ENCODE measurements at regions not wholly inside any gene's neighbourhood (a gene's known extent, or its start where the extent isn't known, plus 50 kb on each side); places are given as distances from the start of the nearest gene placed in this dataset.

DNA sequence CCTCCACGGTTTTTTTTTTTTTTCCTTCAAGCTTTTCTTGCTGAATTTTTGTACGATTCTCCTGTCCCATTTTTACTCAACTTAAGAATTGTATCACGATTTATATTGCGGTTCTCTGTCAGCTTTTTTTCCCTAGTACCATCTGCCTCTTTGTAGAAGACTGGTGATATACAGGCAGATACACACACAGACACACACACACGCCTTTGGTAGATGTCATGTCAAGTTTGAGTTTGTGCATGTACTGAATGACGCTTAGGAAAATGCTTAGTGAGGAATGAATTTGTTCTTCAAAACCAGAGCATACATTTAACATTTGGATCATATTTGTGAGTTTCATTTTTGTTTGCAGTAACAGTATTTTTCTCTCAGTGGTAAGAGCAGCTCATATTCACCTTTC, 82.0 kb upstream of the MBNL2 start:
- no peak for DNase-seq (ENCODE audit: low read depth)
- H3K4me1 ChIP-seq (ENCODE audit: control insufficient read depth, insufficient read depth, low read length): peaks cover 12% of the 10 kb centered on the region
- H3K27me3 ChIP-seq (replicated peaks; ENCODE audit: control insufficient read depth, insufficient read depth, low read length): no peaks in the 10 kb centered on the region
- H3K4me3 ChIP-seq (ENCODE audit: low read length): no peak overlapping the region
- no peaks in the 10 kb centered on the region for H3K9me3 ChIP-seq (ENCODE audit: control insufficient read depth, low read length)
- no peaks in the 10 kb centered on the region for H3K36me3 ChIP-seq (ENCODE audit: control insufficient read depth, insufficient read depth, low read length, severe bottlenecking)
- no peak overlapping the region for H3K9ac ChIP-seq (ENCODE audit: low read length)

- Histone ChIP-seq H3K36me3 (ENCODE audit: control insufficient read depth, insufficient read depth, low read length, severe bottlenecking) (no peaks in the 10 kb centered on the region), H3K4me1 (ENCODE audit: control insufficient read depth, insufficient read depth, low read length) (peaks cover 12% of the 10 kb centered on the region), H3K27me3 (replicated peaks; ENCODE audit: control insufficient read depth, insufficient read depth, low read length) (no peaks in the 10 kb centered on the region), H3K9ac (ENCODE audit: low read length) (no peak overlapping the region), H3K9me3 (ENCODE audit: control insufficient read depth, low read length) (no peaks in the 10 kb centered on the region), H3K4me3 (ENCODE audit: low read length) (no peak overlapping the region)
- peak; percentile 21 for DNase-seq (ENCODE audit: low read depth)
Measured at GRCh38 chr13:97140611-97141010, 81.5 kb upstream of the MBNL2 start.

DNA sequence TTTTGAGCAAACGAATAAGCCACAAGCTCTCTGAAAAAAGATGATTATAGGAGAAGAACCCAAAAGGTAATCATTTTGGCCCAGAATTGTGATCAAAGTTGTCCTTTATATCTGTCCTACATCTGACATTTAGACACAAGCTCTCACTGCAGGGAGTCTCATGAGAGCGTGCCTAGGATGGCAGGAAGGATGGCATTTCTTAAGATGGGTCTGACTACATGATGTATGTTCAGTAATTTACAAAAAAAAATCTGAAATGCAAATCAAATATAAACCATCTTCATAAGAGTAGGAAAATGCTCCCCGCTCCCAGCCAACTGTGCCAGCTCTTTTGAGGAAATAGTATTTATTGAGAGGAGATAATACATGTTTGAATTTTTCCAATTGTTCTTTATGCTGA, 81.0 kb upstream of the MBNL2 start:
- DNase-seq (ENCODE audit: low read depth): no peak
- H3K4me3 ChIP-seq (ENCODE audit: low read length): peak overlapping the region; percentile 79

DNA sequence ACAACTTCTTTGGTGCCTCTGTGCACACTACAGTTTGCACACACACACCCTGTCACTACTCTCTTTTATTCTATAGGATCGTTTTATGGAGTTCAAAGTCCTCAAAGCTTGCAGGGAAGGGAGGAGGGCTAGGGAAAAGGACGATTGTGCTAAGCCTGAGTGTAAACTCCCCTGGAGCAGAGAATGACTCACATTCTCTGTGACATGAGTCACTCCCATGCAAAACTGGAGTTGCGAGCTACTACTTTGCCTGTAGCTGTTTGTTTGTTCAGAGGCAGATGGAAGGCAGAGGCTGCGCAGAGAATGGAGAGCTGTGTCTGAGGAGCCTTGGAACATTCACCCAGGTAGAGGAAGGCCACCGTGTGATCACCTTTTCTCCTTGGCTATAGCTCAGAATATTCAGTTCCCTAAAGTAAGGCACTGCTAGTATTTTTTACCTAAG, 80.5 kb upstream of the MBNL2 start:
- peak; percentile 87 for DNase-seq (ENCODE audit: low read depth)
- peak overlapping the region; percentile 79 for H3K9ac ChIP-seq (ENCODE audit: low read length)
- peaks cover 12% of the 10 kb centered on the region for H3K4me1 ChIP-seq (ENCODE audit: control insufficient read depth, insufficient read depth, low read length)
- peak overlapping the region; percentile 79 for H3K4me3 ChIP-seq (ENCODE audit: low read length)
- H3K36me3 ChIP-seq (ENCODE audit: control insufficient read depth, insufficient read depth, low read length, severe bottlenecking): no peaks in the 10 kb centered on the region
- no peaks in the 10 kb centered on the region for H3K9me3 ChIP-seq (ENCODE audit: control insufficient read depth, low read length)
- H3K27me3 ChIP-seq (replicated peaks; ENCODE audit: control insufficient read depth, insufficient read depth, low read length): no peaks in the 10 kb centered on the region

More for the DNA sequence above, 81.0 kb upstream of the MBNL2 start:
- Histone ChIP-seq H3K36me3 (ENCODE audit: control insufficient read depth, insufficient read depth, low read length, severe bottlenecking) (no peaks in the 10 kb centered on the region), H3K9ac (ENCODE audit: low read length) (peak overlapping the region; percentile 79), H3K4me1 (ENCODE audit: control insufficient read depth, insufficient read depth, low read length) (peaks cover 12% of the 10 kb centered on the region), H3K9me3 (ENCODE audit: control insufficient read depth, low read length) (no peaks in the 10 kb centered on the region), H3K27me3 (replicated peaks; ENCODE audit: control insufficient read depth, insufficient read depth, low read length) (no peaks in the 10 kb centered on the region)

- no peaks in the 10 kb centered on the region for H3K36me3 ChIP-seq (ENCODE audit: control insufficient read depth, insufficient read depth, low read length, severe bottlenecking)
- H3K27me3 ChIP-seq (replicated peaks; ENCODE audit: control insufficient read depth, insufficient read depth, low read length): no peaks in the 10 kb centered on the region
- peak overlapping the region; percentile 79 for H3K4me3 ChIP-seq (ENCODE audit: low read length)
- H3K4me1 ChIP-seq (ENCODE audit: control insufficient read depth, insufficient read depth, low read length): peaks cover 12% of the 10 kb centered on the region
- H3K9me3 ChIP-seq (ENCODE audit: control insufficient read depth, low read length): no peaks in the 10 kb centered on the region
- DNase-seq (ENCODE audit: low read depth): no peak
- peak overlapping the region; percentile 79 for H3K9ac ChIP-seq (ENCODE audit: low read length)
Measured at GRCh38 chr13:97142452-97142851, 79.7 kb upstream of the MBNL2 start.

- Histone ChIP-seq H3K4me1 (ENCODE audit: control insufficient read depth, insufficient read depth, low read length) (peaks cover 12% of the 10 kb centered on the region), H3K9ac (ENCODE audit: low read length) (no peak overlapping the region), H3K4me3 (ENCODE audit: low read length) (no peak overlapping the region), H3K27me3 (replicated peaks; ENCODE audit: control insufficient read depth, insufficient read depth, low read length) (no peaks in the 10 kb centered on the region), H3K9me3 (ENCODE audit: control insufficient read depth, low read length) (no peaks in the 10 kb centered on the region), H3K36me3 (ENCODE audit: control insufficient read depth, insufficient read depth, low read length, severe bottlenecking) (no peaks in the 10 kb centered on the region)
- DNase-seq (ENCODE audit: low read depth): no peak
Measured at GRCh38 chr13:97145057-97145456, 77.1 kb upstream of the MBNL2 start.

DNA sequence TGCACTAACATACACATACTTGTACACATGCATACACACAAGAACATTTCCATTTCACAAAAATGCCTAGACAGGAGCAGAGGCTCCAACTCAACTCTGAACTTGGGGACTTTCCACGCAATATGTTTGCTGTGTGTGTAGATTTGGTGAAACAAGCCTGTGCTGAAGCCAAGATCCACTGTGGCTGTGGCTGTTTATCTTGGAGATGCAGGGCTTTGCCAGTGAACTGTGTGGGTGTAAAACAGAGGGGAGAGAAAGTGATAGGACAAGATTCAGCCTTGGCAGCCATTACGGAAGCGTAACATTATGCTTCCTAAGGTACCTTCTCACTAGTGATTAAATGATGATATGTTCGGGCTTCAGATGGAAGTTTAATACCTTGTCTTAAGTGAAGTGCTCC, 73.2 kb upstream of the MBNL2 start:
- DNase-seq (ENCODE audit: low read depth): no peak
- H3K4me1 ChIP-seq (ENCODE audit: control insufficient read depth, insufficient read depth, low read length): no peaks in the 10 kb centered on the region
- H3K36me3 ChIP-seq (ENCODE audit: control insufficient read depth, insufficient read depth, low read length, severe bottlenecking): no peaks in the 10 kb centered on the region
- H3K9me3 ChIP-seq (ENCODE audit: control insufficient read depth, low read length): peaks cover 5% of the 10 kb centered on the region
- no peak overlapping the region for H3K9ac ChIP-seq (ENCODE audit: low read length)
- no peaks in the 10 kb centered on the region for H3K27me3 ChIP-seq (replicated peaks; ENCODE audit: control insufficient read depth, insufficient read depth, low read length)
- H3K4me3 ChIP-seq (ENCODE audit: low read length): no peak overlapping the region

GRCh38 chr13:97160421-97160820, 61.7 kb upstream of the MBNL2 start:
- H3K9ac ChIP-seq (ENCODE audit: low read length): no peak overlapping the region
- no peaks in the 10 kb centered on the region for H3K36me3 ChIP-seq (ENCODE audit: control insufficient read depth, insufficient read depth, low read length, severe bottlenecking)
- H3K4me1 ChIP-seq (ENCODE audit: control insufficient read depth, insufficient read depth, low read length): no peaks in the 10 kb centered on the region
- DNase-seq (ENCODE audit: low read depth): no peak
- no peak overlapping the region for H3K4me3 ChIP-seq (ENCODE audit: low read length)
- H3K9me3 ChIP-seq (ENCODE audit: control insufficient read depth, low read length): no peaks in the 10 kb centered on the region
- H3K27me3 ChIP-seq (replicated peaks; ENCODE audit: control insufficient read depth, insufficient read depth, low read length): no peaks in the 10 kb centered on the region

GRCh38 chr13:97161582-97162231, 60.4 kb upstream of the MBNL2 start:
- Histone ChIP-seq H3K9ac (ENCODE audit: low read length) (no peak overlapping the region), H3K4me1 (ENCODE audit: control insufficient read depth, insufficient read depth, low read length) (no peaks in the 10 kb centered on the region), H3K36me3 (ENCODE audit: control insufficient read depth, insufficient read depth, low read length, severe bottlenecking) (no peaks in the 10 kb centered on the region), H3K9me3 (ENCODE audit: control insufficient read depth, low read length) (no peaks in the 10 kb centered on the region), H3K27me3 (replicated peaks; ENCODE audit: control insufficient read depth, insufficient read depth, low read length) (no peaks in the 10 kb centered on the region), H3K4me3 (ENCODE audit: low read length) (no peak overlapping the region)
- DNase-seq (ENCODE audit: low read depth): no peak

GRCh38 chr13:97165502-97166425, 56.4 kb upstream of the MBNL2 start:
- no peaks in the 10 kb centered on the region for H3K36me3 ChIP-seq (ENCODE audit: control insufficient read depth, insufficient read depth, low read length, severe bottlenecking)
- H3K9me3 ChIP-seq (ENCODE audit: control insufficient read depth, low read length): no peaks in the 10 kb centered on the region
- H3K9ac ChIP-seq (ENCODE audit: low read length): no peak overlapping the region
- no peaks in the 10 kb centered on the region for H3K4me1 ChIP-seq (ENCODE audit: control insufficient read depth, insufficient read depth, low read length)
- no peak for DNase-seq (ENCODE audit: low read depth)
- no peak overlapping the region for H3K4me3 ChIP-seq (ENCODE audit: low read length)
- H3K27me3 ChIP-seq (replicated peaks; ENCODE audit: control insufficient read depth, insufficient read depth, low read length): no peaks in the 10 kb centered on the region

DNA sequence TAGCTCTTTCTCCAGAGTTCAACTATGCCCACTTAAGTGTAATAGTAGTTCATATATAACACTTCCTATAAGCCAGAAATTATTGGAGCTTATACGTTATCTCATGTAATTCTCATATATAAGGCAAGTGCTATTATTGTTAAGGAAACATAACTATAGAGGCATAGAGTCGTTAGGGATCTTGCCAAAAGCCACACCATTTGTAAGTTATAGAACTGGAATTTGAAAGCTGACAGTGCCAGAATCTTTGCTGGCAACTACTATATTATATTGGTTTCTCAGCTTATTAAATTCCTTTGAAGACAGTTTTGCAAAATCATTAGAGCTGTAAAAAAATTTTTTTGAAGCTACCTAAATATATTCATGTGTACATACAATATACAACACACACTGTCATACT, 51.0 kb upstream of the MBNL2 start:
- Histone ChIP-seq H3K9me3 (ENCODE audit: control insufficient read depth, low read length) (peaks cover 4% of the 10 kb centered on the region), H3K4me1 (ENCODE audit: control insufficient read depth, insufficient read depth, low read length) (no peaks in the 10 kb centered on the region), H3K36me3 (ENCODE audit: control insufficient read depth, insufficient read depth, low read length, severe bottlenecking) (no peaks in the 10 kb centered on the region), H3K4me3 (ENCODE audit: low read length) (no peak overlapping the region), H3K9ac (ENCODE audit: low read length) (no peak overlapping the region), H3K27me3 (replicated peaks; ENCODE audit: control insufficient read depth, insufficient read depth, low read length) (no peaks in the 10 kb centered on the region)
- DNase-seq (ENCODE audit: low read depth): no peak
